GM12864 (cell line): ENCODE measurements at regions not wholly inside any gene's neighbourhood (a gene's known extent, or its start where the extent isn't known, plus 50 kb on each side); places are given as distances from the start of the nearest gene placed in this dataset.

Experiments used
- DNase-seq: peaks from one replicate; pipeline ENCODE4 v3.0.0-alpha.2; 2011; ENCODE audit warnings: low read depth
- H3K4me3 ChIP-seq: 2 replicates; pipeline ENCODE4 v1.5.1; 2011; ENCODE audit warnings: mild to moderate bottlenecking, low read depth, low read length, control low read depth
- CTCF ChIP-seq: IDR thresholded peaks from 2 replicates; pipeline ENCODE4 v1.5.1; 2011; ENCODE audit warnings: low read depth, mild to moderate bottlenecking, moderate library complexity, low read length, control low read depth, inconsistent platforms; ENCODE audit errors: missing control alignments

DNA sequence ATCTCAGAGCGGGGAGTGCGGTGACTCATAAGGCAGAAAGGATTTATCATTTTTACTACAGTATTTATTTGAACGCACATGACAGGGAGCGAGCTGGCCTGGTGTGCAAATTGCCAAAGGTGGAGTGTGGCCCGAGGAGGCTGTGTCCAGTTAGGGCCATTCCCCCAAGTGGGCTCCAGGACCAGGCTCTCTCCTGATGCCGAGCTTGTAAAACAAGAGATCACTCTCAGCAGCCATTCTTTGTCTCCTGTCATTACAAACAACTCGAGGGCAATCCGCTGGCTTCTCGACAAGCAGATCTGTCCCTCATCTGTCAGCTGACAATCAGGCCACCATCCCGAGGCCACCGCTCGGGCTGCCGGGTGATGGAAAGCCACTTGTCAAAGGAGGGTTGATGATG lies 418.9 kb downstream of the ZNF536 start:
- DNase-seq: no peak

DNA sequence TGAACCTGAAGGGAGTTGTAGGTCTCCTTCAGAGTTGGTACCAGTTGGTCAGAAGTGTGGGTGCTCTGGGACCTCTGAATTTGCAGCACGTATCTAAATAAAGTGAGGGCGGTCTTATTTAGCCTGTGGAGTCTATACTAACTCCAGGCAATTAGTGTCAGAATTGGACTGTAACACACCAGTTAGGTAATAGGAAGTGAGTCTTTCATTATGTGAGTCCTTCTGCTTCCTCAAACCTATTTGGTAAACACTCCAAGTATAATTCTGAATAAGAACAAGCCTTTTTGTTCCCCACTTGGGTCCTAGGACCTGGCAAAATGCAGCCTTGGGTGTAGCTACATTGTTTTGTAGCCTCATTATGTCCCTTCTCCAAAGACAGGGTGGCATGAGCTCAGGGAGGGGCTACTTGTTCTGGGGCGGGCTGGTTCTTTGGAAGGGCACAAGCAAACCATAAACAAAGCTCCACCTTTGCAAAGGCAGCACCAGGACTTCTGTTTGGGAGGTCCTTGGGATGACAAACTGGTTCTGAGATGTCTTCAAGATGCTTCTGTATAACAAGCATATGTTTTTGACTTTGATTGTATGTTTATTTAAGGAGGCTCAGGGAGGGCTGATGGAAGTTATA lies 418.0 kb downstream of the ZNF536 start:
- no peak for DNase-seq
- H3K4me3 ChIP-seq: no peak overlapping the region
- no peak for TF ChIP-seq CTCF

More for the DNA sequence above, 418.9 kb downstream of the ZNF536 start:
- no peak for TF ChIP-seq CTCF
- H3K4me3 ChIP-seq: no peak overlapping the region

GRCh38 chr19:30788105-30788765 lies 416.1 kb downstream of the ZNF536 start:
- TF ChIP-seq CTCF: no peak
- H3K4me3 ChIP-seq: no peak overlapping the region
- DNase-seq: no peak

DNA sequence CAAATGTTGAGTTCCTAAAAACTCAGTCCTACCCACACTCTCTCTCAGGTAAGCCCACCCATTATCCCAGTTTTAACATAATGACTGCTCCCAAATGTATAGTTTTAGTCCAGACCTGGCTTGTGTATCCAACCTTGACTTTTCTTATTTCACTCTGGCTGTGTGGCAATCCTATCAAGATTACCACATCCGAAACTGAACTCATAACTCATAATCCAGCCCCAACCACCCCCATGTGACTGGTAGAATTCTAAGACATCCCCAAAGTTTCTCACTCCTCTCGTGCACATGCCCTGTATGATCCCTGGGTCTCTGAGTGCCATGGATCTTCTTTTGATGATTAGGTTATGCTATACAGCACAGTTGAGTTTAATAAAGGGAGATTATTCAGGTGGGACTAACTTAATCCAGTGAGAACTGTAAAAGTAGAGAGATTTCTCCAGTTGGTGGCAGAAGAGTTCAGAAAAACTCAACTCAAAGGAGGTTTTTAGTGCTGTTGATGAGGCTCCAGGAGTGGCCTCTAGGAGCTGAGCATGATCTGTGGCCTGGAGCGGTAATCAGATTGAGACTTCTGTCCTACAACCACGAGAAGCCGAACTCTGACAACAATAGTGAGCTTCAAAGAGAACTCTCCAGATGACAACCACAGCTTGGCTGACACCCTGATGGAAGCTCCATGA lies 413.4 kb downstream of the ZNF536 start:
- no peak for DNase-seq
- TF ChIP-seq CTCF: no peak
- no peak overlapping the region for H3K4me3 ChIP-seq

- peak; percentile 76 for TF ChIP-seq CTCF
- H3K4me3 ChIP-seq: no peak overlapping the region
- DNase-seq: no peak
Measured at GRCh38 chr19:30784850-30785457, 412.8 kb downstream of the ZNF536 start.

DNA sequence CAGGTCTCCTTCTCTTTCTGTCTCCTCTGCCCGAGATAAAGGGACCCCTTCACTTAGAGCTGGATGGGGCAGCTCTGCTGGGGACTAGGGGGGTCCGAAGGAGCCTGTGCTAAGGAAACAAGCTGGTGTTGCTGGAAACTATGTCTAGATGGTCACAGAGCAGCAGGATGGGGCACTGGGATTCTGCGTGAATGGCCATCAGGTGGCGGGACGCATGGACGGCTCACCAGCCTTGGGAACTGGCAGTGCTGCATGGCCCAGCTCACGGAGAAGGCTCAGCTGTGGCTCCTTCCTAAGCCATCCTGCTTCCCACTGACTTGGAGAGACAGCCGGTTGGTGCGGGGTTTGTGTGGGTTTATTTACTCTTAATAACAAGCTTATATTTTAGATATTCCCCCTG lies 411.8 kb downstream of the ZNF536 start:
- TF ChIP-seq CTCF: no peak
- DNase-seq: no peak

More for the DNA sequence above, 411.8 kb downstream of the ZNF536 start:
- no peak overlapping the region for H3K4me3 ChIP-seq
